Thoracic aorta (tissue), 2 donors: ENCODE measurements at regions not wholly inside any gene's neighbourhood (a gene's known extent, or its start where the extent isn't known, plus 50 kb on each side); places are given as distances from the start of the nearest gene placed in this dataset.

Source experiments
- ATAC-seq: fragments of 150-250 bp; one replicate; pipeline ENCODE4 v1.8.0; 2017; ENCODE audit warnings: low read depth; ENCODE audit not compliant: insufficient number of reproducible peaks, low FRiP score
- DNase-seq: peaks from one replicate; pipeline ENCODE4 v3.0.0-alpha.2; 2020; ENCODE audit warnings: low spot score
- H3K27ac ChIP-seq, 2 donors: fragments of 200-600 bp; sonication (generic); 1 replicate in 1 of 2; 2 replicates in 1 of 2; pipeline ENCODE4 v1.5.1; 2016; ENCODE audit warnings: mild to moderate bottlenecking in 2 of 2, moderate library complexity in 2 of 2
- H3K27me3 ChIP-seq: fragments of 200-600 bp; sonication (generic); replicated peaks from 2 replicates; pipeline ENCODE4 v1.6.0; 2016; ENCODE audit warnings: mild to moderate bottlenecking; ENCODE audit not compliant: insufficient read depth
- H3K36me3 ChIP-seq: fragments of 200-600 bp; sonication (generic); one replicate; pipeline ENCODE4 v1.5.1; 2016
- H3K4me1 ChIP-seq, 2 donors: fragments of 200-600 bp; sonication (generic); 1 replicate in 1 of 2; 2 replicates in 1 of 2; pipeline versions ENCODE4 v1.5.1 to v1.6.0; 2016; ENCODE audit warnings: low read depth in 2 of 2, mild to moderate bottlenecking in 1 of 2; ENCODE audit not compliant: control insufficient read depth in 1 of 2
- H3K4me3 ChIP-seq: fragments of 200-600 bp; sonication (generic); 2 replicates; pipeline ENCODE4 v1.5.1; 2016; ENCODE audit warnings: mild to moderate bottlenecking
- H3K9me3 ChIP-seq: fragments of 200-600 bp; sonication (generic); 2 replicates; pipeline ENCODE4 v1.5.1; 2016
- CTCF ChIP-seq: fragments of 200-600 bp; sonication (generic); IDR thresholded peaks from one replicate; pipeline ENCODE4 v1.5.1; 2019; ENCODE audit warnings: antibody characterized with exemption

DNA sequence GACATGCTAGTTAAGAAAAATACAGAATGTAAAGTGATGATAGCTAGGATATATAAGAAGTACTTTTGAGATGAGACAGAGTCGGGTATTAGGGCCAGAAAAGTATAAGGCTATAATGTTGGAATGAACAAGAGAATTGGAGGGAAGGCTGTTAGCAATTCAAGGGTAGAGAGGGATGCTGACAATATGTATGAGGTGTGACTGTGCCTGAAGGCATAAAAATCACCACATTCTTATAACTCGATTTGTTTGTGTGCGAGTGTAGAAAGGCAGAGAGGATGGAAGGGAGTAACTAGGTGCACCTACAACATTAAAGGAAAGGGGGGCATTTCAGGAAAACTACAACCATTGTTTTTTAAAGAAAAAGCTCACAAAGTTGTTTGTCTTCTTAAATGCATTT, 86.0 kb downstream of the FAT4 start:
- DNase-seq (no peak), ATAC-seq (no peak)
- Histone ChIP-seq H3K9me3 (no peaks in the 10 kb centered on the region), H3K27me3 (no peaks in the 10 kb centered on the region), H3K4me1 (peaks cover 17 to 18% of the 10 kb centered on the region in 2 donors), H3K27ac (no peak overlapping the region), H3K36me3 (no peaks in the 10 kb centered on the region), H3K4me3 (peak overlapping the region; percentile 4)
- TF ChIP-seq CTCF, result no peak

DNA sequence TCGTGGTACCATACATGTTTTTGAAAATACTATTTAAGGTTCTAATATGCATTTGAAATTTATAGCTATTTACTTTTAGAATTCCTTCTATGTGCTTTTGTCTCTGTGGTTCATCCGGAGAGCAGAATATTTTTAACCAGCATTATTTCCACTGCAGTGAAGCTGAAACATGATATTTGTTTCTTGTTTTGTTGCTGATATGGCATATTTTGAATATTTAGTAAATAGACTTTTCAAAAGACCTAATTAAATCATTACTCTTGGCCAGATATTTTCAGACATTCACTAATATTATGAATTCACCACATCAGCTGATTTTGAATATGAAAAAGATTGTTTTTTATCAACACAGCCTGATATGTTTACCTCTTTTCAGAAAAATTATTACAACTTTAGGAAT, 87.0 kb downstream of the FAT4 start:
- no peak overlapping the region for H3K4me3 ChIP-seq
- H3K9me3 ChIP-seq, result no peaks in the 10 kb centered on the region
- DNase-seq, result no peak
- H3K27me3 ChIP-seq, result no peaks in the 10 kb centered on the region
- ATAC-seq, result no peak
- H3K27ac ChIP-seq, result no peak overlapping the region
- H3K4me1 ChIP-seq, result peaks cover 17 to 18% of the 10 kb centered on the region in 2 donors
- no peak for TF ChIP-seq CTCF
- no peaks in the 10 kb centered on the region for H3K36me3 ChIP-seq

DNA sequence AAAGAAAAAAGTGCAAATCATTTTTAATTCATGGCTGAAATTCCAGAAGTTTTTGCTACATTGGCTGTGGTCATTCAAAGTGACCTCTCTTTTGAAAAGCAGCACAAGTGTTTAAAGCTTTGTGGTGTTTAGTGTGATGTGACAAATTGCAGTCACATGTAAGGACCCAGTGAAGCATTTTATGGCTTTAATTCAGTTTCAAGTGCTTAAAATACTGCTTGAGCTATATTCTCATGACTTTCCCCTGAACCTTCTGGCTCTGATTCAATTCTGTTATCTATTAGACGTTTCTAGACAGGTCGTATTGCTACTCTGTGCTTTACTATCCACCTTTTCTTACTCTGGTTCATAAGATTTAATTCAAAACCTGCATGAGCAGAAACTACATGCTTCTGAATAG, 105.8 kb downstream of the FAT4 start:
- no peak for ATAC-seq
- peaks cover 0 to 13% of the 10 kb centered on the region in 2 donors for H3K4me1 ChIP-seq
- H3K36me3 ChIP-seq, result peaks cover 5% of the 10 kb centered on the region

GRCh38 chr4:125421547-125421946, 106.8 kb downstream of the FAT4 start:
- no peak for TF ChIP-seq CTCF
- no peak overlapping the region for H3K4me3 ChIP-seq
- no peak for DNase-seq
- H3K27me3 ChIP-seq, result no peaks in the 10 kb centered on the region
- no peak for ATAC-seq
- H3K4me1 ChIP-seq, result peaks cover 0 to 13% of the 10 kb centered on the region in 2 donors
- H3K9me3 ChIP-seq, result no peaks in the 10 kb centered on the region
- H3K36me3 ChIP-seq, result peaks cover 5% of the 10 kb centered on the region
- H3K27ac ChIP-seq, result no peak overlapping the region

More for the DNA sequence above, 105.8 kb downstream of the FAT4 start:
- TF ChIP-seq CTCF, result no peak
- no peak overlapping the region for H3K27ac ChIP-seq
- no peaks in the 10 kb centered on the region for H3K9me3 ChIP-seq
- H3K4me3 ChIP-seq, result no peak overlapping the region
- no peak for DNase-seq
- H3K27me3 ChIP-seq, result no peaks in the 10 kb centered on the region

GRCh38 chr4:125423124-125423523, 108.4 kb downstream of the FAT4 start:
- Histone ChIP-seq H3K4me3 (no peak overlapping the region), H3K4me1 (peaks cover 0 to 13% of the 10 kb centered on the region in 2 donors), H3K27me3 (no peaks in the 10 kb centered on the region), H3K27ac (no peak overlapping the region), H3K36me3 (peaks cover 5% of the 10 kb centered on the region), H3K9me3 (no peaks in the 10 kb centered on the region)
- no peak for TF ChIP-seq CTCF
- ATAC-seq (no peak), DNase-seq (no peak)
